H9 (cell line): ENCODE measurements at regions not wholly inside any gene's neighbourhood (a gene's known extent, or its start where the extent isn't known, plus 50 kb on each side); places are given as distances from the start of the nearest gene placed in this dataset.

Experiments used
- DNase-seq: peaks from one replicate; pipeline ENCODE4 v3.0.0-alpha.2; 2017
- H2AFZ ChIP-seq: one replicate; pipeline ENCODE4 v1.6.1; 2013; ENCODE audit warnings: mild to moderate bottlenecking, low read length, control low read depth, moderate library complexity
- H2AK5ac ChIP-seq: 2 replicates; pipeline ENCODE4 v1.6.1; 2013; ENCODE audit warnings: low read length, control low read depth, mixed read lengths; ENCODE audit not compliant: insufficient read length
- H2BK120ac ChIP-seq: one replicate; pipeline ENCODE4 v1.6.1; 2013; ENCODE audit warnings: low read depth, mild to moderate bottlenecking, low read length, control low read depth, inconsistent platforms; ENCODE audit not compliant: poor library complexity, severe bottlenecking
- H2BK12ac ChIP-seq: 2 replicates; pipeline ENCODE4 v1.6.1; 2013; ENCODE audit warnings: low read length, control low read depth, mixed read lengths, low read depth; ENCODE audit not compliant: insufficient read length
- H2BK15ac ChIP-seq: 2 replicates; pipeline ENCODE4 v1.6.1; 2013; ENCODE audit warnings: low read depth, low read length, control low read depth
- H2BK20ac ChIP-seq: one replicate; pipeline ENCODE4 v1.6.1; 2013; ENCODE audit warnings: low read depth, mild to moderate bottlenecking, low read length, control low read depth, inconsistent platforms; ENCODE audit not compliant: poor library complexity, severe bottlenecking
- H2BK5ac ChIP-seq: 2 replicates; pipeline ENCODE4 v1.6.1; 2013; ENCODE audit warnings: low read length, control low read depth, mixed read lengths; ENCODE audit not compliant: insufficient read length
- H3K14ac ChIP-seq: 2 replicates; pipeline ENCODE4 v1.6.1; 2013; ENCODE audit warnings: low read length, control low read depth; ENCODE audit not compliant: insufficient read depth
- H3K18ac ChIP-seq: 2 replicates; pipeline ENCODE4 v1.6.1; 2013; ENCODE audit warnings: low read depth, mild to moderate bottlenecking, mixed read lengths, low read length, control low read depth; ENCODE audit not compliant: insufficient read length
- H3K23ac ChIP-seq: 2 replicates; pipeline ENCODE4 v1.6.1; 2013; ENCODE audit warnings: low read length, control low read depth, mixed read lengths, low read depth; ENCODE audit not compliant: insufficient read length
- H3K23me2 ChIP-seq: 2 replicates; pipeline ENCODE4 v1.6.1; 2013; ENCODE audit warnings: low read depth, mild to moderate bottlenecking, mixed read lengths, low read length, control low read depth; ENCODE audit not compliant: insufficient read length, poor library complexity, severe bottlenecking
- H3K27ac ChIP-seq: 2 replicates; pipeline ENCODE4 v1.5.1; 2013; ENCODE audit warnings: low read length, control low read depth, mixed read lengths, low read depth; ENCODE audit not compliant: insufficient read length
- H3K27me3 ChIP-seq: 2 replicates; pipeline ENCODE4 v1.6.1; 2013; ENCODE audit warnings: low read length, control low read depth, inconsistent platforms; ENCODE audit not compliant: insufficient read depth
- H3K4ac ChIP-seq: 2 replicates; pipeline ENCODE4 v1.6.1; 2013; ENCODE audit warnings: low read depth, mild to moderate bottlenecking, control low read depth, inconsistent platforms, low read length, moderate library complexity
- H3K4me1 ChIP-seq: 2 replicates; pipeline ENCODE4 v1.6.1; 2013; ENCODE audit warnings: low read length, control low read depth, inconsistent platforms; ENCODE audit not compliant: insufficient read depth
- H3K4me2 ChIP-seq: 2 replicates; pipeline ENCODE4 v1.6.1; 2013; ENCODE audit warnings: low read length, control low read depth, mixed read lengths; ENCODE audit not compliant: insufficient read length, insufficient read depth
- H3K56ac ChIP-seq: 2 replicates; pipeline ENCODE4 v1.6.1; 2013; ENCODE audit warnings: low read depth, mild to moderate bottlenecking, mixed read lengths, low read length, control low read depth; ENCODE audit not compliant: insufficient read length
- H3K79me1 ChIP-seq: 2 replicates; pipeline ENCODE4 v1.6.1; 2013; ENCODE audit warnings: low read depth, mild to moderate bottlenecking, moderate library complexity, low read length, control low read depth, inconsistent platforms; ENCODE audit not compliant: insufficient read depth, poor library complexity, severe bottlenecking
- H3K79me2 ChIP-seq: 2 replicates; pipeline ENCODE4 v1.6.1; 2013; ENCODE audit warnings: low read length, control low read depth, inconsistent platforms; ENCODE audit not compliant: insufficient read depth
- H3K9ac ChIP-seq: 2 replicates; pipeline ENCODE4 v1.6.1; 2013; ENCODE audit warnings: low read length, control low read depth, mixed read lengths; ENCODE audit not compliant: insufficient read length; ENCODE audit errors: extremely low read depth
- H3K9me3 ChIP-seq: one replicate; pipeline ENCODE4 v1.6.1; 2013; ENCODE audit warnings: low read depth, low read length, inconsistent platforms; ENCODE audit not compliant: control insufficient read depth
- H3T11ph ChIP-seq: one replicate; pipeline ENCODE4 v1.6.1; 2013; ENCODE audit warnings: mild to moderate bottlenecking, low read length, control low read depth, inconsistent platforms
- H4K20me1 ChIP-seq: one replicate; pipeline ENCODE4 v1.6.1; 2013; ENCODE audit not compliant: control insufficient read depth, insufficient read length, insufficient read depth
- H4K5ac ChIP-seq: 2 replicates; pipeline ENCODE4 v1.6.1; 2013; ENCODE audit warnings: low read depth, mild to moderate bottlenecking, mixed read lengths, low read length, control low read depth; ENCODE audit not compliant: insufficient read length
- H4K8ac ChIP-seq: replicated peaks from 2 replicates; pipeline ENCODE4 v1.6.1; 2013; ENCODE audit warnings: low read length, control low read depth, mixed read lengths, low read depth; ENCODE audit not compliant: insufficient read length
- H4K91ac ChIP-seq: 2 replicates; pipeline ENCODE4 v1.6.1; 2013; ENCODE audit warnings: low read depth, mild to moderate bottlenecking, moderate library complexity, mixed read lengths, low read length, control low read depth; ENCODE audit not compliant: insufficient read length
- H3K27ac Mint-ChIP-seq, 3 experiments: 2 replicates in 2 of 3; 3 replicates in 1 of 3; pipeline ENCODE4 v1.8.0; 2020 to 2021; ENCODE audit warnings: mixed read lengths in 3 of 3, mild to moderate bottlenecking in 1 of 3, moderate library complexity in 1 of 3
- H3K27me3 Mint-ChIP-seq: 2 replicates; pipeline ENCODE4 v1.8.0; 2021; ENCODE audit warnings: low read depth, mild to moderate bottlenecking, moderate library complexity, mixed read lengths
- H3K36me3 Mint-ChIP-seq, 3 experiments: 2 replicates in 2 of 3; 3 replicates in 1 of 3; pipeline ENCODE4 v1.8.0; 2020 to 2021; ENCODE audit warnings: low read depth in 3 of 3, mixed read lengths in 3 of 3; ENCODE audit not compliant: insufficient read depth in 1 of 3
- H3K4me1 Mint-ChIP-seq, 2 experiments: 2 replicates each; pipeline ENCODE4 v1.8.0; 2020; ENCODE audit warnings: mixed read lengths in 2 of 2
- H3K4me3 Mint-ChIP-seq, 2 experiments: 2 replicates in 1 of 2; 3 replicates in 1 of 2; pipeline ENCODE4 v1.8.0; 2020 to 2021; ENCODE audit warnings: mild to moderate bottlenecking in 2 of 2, mixed read lengths in 2 of 2, moderate library complexity in 1 of 2
- H3K9me3 Mint-ChIP-seq, 2 experiments: 2 replicates in 1 of 2; 3 replicates in 1 of 2; pipeline ENCODE4 v1.8.0; 2020; ENCODE audit warnings: mild to moderate bottlenecking in 2 of 2, mixed read lengths in 2 of 2, moderate library complexity in 1 of 2
- WGBS: extraction: QIAGEN DNeasy Blood & Tissue Kit; methylation state at CpG from one replicate; pipeline ENCODE4 v1.1.7; 2013; ENCODE audit warnings: missing lambda C conversion rate, low lambda C conversion rate, mixed read lengths; ENCODE audit not compliant: insufficient read length; ENCODE audit errors: extremely low coverage; 5-methylcytosine and 5-hydroxymethylcytosine counted together
- TF ChIP-seq, protein P1 (sequence below): fragments of 200-600 bp; sonication (generic); conservative IDR thresholded peaks from 3 replicates; pipeline ENCODE4 v1.8.0; 2021; ENCODE audit warnings: antibody characterized with exemption, mild to moderate bottlenecking

- Mint-ChIP-seq H3K4me1 (peaks cover 4 to 6% of the 10 kb centered on the region in 2 experiments), H3K27ac (no peak overlapping the region), H3K36me3 (no peaks in the 10 kb centered on the region), H3K9me3 (no peaks in the 10 kb centered on the region), H3K4me3 (no peak overlapping the region), H3K27me3 (no peaks in the 10 kb centered on the region)
- Histone ChIP-seq H3K23ac (no peak overlapping the region), H3K79me1 (no peaks in the 10 kb centered on the region), H4K91ac (no peak overlapping the region), H4K8ac (no peak overlapping the region), H3K56ac (no peak overlapping the region), H2BK15ac (no peak overlapping the region), H3K18ac (no peak overlapping the region), H2AFZ (no peak overlapping the region), H3K14ac (no peak overlapping the region), H3K9me3 (no peaks in the 10 kb centered on the region), H3K79me2 (no peaks in the 10 kb centered on the region), H2BK5ac (no peak overlapping the region), H3K27ac (no peak overlapping the region), H3K4me2 (no peak overlapping the region), H3K23me2 (no peaks in the 10 kb centered on the region), H2BK12ac (no peak overlapping the region), H4K5ac (no peak overlapping the region), H3K4ac (no peak overlapping the region), H3K9ac (no peak overlapping the region), H2AK5ac (no peak overlapping the region), H3K4me1 (no peaks in the 10 kb centered on the region), H3K27me3 (no peaks in the 10 kb centered on the region), H3T11ph (no peak overlapping the region), H2BK20ac (no peak overlapping the region), H4K20me1 (no peaks in the 10 kb centered on the region), H2BK120ac (no peak overlapping the region)
- TF ChIP-seq, protein P1, sequence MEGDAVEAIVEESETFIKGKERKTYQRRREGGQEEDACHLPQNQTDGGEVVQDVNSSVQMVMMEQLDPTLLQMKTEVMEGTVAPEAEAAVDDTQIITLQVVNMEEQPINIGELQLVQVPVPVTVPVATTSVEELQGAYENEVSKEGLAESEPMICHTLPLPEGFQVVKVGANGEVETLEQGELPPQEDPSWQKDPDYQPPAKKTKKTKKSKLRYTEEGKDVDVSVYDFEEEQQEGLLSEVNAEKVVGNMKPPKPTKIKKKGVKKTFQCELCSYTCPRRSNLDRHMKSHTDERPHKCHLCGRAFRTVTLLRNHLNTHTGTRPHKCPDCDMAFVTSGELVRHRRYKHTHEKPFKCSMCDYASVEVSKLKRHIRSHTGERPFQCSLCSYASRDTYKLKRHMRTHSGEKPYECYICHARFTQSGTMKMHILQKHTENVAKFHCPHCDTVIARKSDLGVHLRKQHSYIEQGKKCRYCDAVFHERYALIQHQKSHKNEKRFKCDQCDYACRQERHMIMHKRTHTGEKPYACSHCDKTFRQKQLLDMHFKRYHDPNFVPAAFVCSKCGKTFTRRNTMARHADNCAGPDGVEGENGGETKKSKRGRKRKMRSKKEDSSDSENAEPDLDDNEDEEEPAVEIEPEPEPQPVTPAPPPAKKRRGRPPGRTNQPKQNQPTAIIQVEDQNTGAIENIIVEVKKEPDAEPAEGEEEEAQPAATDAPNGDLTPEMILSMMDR = no peak
- no CpG with 5 or more reads among the region's 1 CpG for WGBS
- no peak for DNase-seq
These were observed 112.9 kb upstream of the IQCM start for GRCh38 chr4:149928507-149928906.
